HG02642 (cell line): ENCODE measurements at regions not wholly inside any gene's neighbourhood (a gene's known extent, or its start where the extent isn't known, plus 50 kb on each side); places are given as distances from the start of the nearest gene placed in this dataset.
"Not testable (repeated sequence)": the region's sequence is repeated elsewhere in the genome, so short reads cannot be mapped to it uniquely, and the experiment has no call there.

Experiments used
- ATAC-seq: cut with Tn5 transposase; IDR thresholded peaks from one replicate; pipeline ENCODE4 v1.9.1; 2021; ENCODE audit warnings: mild to moderate bottlenecking; ENCODE audit not compliant: unreplicated experiment, poor library complexity

DNA sequence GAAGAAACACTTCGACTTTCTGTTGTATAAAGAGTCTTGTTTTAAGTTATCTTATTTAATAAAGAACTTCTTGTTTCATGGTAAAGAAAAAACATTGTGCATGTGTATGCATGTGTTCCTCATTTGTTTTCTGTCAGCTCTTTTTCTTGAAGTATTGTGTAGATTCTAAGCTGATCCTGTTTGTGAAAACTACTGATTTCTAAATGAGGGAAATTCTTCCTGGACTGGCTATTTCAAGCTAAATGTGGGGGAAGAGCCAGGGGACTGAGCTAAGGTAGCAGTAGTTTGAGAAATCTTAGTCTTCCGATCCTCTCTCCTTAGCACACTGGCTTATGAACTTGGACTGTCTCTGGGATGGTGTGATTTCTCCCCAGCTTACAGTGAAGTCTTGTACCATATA is 56.4 kb upstream of the RBMS1 start:
- no peak for ATAC-seq

DNA sequence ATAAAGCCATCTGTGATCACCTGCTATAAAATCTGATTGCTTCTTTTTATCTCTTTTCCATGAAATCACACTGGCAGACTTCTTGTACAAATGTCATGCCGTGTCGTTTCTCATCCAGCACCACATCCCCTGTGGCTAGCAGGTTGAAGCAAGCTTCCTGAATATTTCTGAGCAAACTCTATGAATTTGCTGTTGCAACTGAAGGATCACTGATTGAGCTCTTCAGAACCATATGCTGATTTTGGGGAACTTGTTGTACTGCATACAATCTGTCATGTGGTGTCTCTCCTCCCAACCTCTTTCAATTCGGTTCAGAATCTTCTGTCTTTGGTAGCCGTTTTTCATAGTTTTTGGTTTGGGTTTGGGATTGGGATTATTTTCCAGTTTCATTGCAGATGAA is 57.7 kb upstream of the RBMS1 start:
- ATAC-seq, result no peak

DNA sequence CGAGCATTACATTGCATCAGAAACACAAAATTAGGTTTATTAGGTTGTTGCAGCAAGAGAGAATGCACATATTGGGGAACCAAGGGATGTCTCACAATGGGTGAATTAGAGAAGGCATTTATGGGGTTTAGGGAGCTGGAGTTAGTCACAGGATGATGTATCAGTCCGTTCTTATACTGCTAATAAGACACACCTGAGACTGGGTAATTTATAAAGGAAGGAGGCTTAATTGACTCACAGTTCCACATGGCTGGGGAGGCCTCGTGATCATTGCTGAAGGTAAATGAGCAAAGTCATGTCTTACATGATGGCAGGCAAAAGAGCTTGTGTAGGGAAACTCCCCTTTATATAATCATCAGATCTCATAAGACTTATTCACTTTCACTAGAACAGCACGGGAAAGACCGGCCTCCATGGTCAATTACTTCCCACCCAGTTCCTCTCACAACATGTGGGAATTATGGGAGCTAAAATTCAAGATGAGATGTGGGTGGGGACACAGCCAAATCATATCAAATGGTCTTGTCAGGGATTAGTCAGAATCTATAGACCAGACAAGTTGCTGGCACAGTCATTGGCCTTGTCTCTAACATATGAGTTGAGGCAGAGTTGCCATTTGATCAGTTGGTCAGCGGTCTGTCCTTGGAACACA is 61.9 kb upstream of the RBMS1 start:
- ATAC-seq, result no peak

DNA sequence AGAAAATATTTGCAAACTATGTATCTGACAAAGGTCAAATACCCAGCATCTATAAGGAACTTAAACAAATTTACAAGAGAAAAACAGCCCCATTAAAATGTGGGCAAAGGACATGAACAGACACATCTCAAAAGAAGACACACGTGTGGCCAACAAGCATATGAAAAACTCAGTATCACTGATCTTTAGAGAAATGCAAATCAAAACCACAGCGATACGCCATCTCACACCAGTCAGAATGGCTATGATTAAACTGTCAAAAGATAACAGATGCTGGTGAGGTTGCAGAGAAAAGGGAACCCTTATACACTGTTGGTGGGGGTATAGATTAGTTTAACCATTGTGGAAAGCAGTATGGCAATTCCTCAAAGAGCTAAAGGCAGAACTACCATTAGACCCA is 64.3 kb upstream of the RBMS1 start:
- ATAC-seq, result no peak

DNA sequence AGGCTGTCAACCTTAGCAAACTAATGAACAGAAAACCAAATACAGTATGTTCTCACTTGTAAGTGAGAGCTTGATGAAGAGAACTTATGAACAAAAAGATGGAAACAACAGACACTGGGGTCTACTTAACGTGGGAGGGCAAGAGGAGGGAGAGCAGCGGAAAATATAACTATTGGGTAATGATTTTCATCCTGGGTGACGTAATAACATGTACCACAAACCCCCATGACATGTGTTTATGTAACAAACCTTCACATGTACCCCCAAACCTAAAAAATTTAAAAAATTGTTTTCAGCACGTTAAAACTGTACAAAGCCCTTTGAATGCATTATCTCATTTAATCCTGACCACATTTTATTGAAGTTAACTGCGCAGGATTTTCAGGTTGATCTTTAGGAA is 64.9 kb upstream of the RBMS1 start:
- ATAC-seq, result no peak

DNA sequence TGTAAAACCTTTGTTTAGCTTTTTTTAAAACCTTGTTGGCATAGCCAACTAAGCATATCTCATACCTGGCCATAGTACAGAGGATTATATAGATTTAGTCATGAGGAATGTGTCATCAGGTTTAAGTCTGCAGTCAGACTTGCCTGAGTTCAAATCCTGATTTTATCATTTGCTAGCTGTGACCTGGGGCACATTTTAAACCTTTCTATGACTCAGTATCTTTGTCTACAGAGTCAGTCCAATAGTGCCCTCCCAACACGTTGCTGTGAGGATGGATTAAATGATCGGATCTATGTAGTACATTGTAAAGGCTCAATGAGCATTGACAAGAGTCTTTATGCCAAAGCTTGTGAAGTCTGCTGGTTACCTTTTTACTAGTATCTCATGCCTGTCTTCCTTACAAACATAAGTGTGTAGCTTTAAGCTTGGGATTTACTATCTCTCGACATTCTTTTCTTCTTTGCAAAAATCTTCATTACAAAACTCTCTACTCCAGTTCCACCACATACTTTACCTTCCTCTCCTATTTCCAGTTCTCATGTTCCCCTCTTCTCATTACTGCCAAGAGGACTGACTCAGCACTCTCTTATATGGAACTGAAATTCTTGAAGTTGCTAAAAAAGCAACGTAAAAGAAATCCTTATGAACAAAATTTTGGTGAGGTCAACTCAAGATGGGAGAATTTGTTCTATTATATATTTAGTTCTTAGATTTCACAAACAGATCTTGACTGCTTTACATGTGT is 68.1 kb upstream of the RBMS1 start:
- no peak for ATAC-seq

DNA sequence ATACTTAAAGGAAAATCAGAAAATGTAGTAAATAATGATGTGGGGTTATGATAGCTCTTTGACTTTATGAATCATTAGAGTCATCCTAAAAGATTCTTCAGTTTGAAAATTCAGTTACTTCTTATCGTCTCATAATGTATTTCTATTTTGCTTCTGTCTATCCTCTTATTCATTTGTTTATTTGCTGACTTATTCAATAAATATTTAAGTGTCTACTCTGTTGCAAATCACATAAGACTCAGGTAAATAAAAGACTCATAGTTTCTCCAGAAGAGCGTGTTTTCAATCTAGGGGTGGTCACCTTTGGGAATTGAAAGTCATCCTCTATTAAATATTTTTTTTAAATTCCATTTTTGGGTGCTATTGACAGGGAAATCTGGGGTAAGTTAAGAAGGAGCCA is 69.1 kb upstream of the RBMS1 start:
- ATAC-seq, result no peak

DNA sequence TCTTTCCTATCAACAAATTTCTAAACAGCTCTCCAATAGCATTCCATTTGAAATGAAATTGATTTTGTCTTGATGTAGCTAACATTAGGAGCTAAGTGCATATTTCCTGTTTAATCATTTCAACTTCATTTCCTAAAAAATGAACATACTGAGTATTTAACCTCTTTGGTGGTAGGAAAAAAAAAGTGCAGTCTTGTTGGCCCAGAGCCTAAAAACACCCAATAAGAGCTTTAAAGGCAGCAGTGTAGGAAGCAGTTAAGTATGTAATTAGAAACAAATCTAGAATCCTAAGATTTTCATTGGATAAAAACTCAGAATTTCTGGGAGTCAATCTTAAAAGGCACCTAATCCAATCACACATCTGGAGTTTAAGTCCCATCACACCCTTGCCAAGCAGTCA is 71.0 kb upstream of the RBMS1 start:
- ATAC-seq, result no peak

DNA sequence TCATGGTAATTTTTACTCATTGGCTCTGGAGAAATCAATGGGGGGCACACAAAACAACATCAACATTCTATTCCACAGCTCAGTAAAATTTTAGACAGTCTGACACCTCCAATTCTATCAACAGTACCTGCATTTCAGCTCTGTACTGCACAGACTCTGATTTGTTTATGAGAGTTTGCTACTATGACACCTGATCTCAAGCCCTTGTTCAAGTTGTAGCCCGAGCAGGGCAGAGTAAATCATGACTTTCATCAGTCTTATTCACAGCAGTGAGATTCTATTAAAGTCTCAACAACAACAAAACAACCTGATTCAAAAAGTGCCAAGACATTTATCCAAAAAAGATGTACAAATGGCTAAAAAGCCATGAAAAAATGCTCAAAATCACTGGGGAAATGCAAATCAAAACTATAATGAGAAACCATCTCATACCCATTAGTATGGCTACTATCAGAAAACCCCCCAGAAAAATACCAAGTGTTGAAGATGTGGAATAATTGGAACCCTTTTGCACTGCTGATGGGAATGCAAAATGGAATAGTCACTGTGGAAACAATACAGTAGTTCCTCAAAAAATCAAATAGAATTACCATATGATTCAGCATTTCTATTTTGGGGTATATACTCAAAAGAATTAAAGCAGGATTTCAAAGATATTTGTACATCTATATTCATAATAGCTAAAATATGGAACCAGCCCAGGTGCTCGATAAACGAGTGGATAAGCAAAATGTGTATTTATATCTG is 71.7 kb upstream of the RBMS1 start:
- no peak for ATAC-seq

DNA sequence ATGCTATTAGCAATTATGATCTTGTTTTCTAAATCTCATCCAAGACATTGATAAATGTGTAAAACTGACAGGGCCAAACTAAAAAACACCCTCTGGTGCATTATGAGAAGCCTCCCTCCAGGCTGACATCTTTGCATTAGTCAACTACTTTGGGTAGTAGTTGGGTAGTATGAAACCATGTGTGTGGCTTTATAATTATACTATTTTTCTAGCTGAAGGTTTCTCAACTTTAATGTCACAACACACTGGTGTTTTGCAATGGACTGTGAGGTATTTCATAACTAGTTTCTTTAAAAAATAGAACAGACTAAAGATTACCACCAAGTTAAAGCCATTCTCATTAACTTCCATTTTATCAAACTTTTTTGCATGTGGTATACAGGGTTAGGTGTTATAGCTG is 73.1 kb upstream of the RBMS1 start:
- no peak for ATAC-seq

DNA sequence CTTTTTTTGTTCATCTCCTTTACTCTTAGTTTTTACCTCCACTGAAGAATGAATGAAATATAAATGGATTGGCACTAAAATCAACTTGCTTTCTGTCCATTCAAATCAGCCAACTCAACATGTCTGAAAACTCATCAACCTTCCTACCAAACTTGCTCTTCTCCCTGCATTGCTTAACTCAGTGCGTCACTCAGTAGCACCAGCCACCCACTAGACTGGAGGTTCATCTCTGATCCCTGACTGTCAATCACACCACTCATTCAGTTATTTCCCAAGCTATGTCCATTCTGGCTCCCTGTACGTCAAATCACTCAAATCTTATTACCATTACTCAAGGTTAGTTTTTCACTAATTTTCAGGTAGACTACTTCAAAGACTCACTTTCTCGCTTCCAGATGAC is 75.2 kb upstream of the RBMS1 start:
- ATAC-seq, result no peak

DNA sequence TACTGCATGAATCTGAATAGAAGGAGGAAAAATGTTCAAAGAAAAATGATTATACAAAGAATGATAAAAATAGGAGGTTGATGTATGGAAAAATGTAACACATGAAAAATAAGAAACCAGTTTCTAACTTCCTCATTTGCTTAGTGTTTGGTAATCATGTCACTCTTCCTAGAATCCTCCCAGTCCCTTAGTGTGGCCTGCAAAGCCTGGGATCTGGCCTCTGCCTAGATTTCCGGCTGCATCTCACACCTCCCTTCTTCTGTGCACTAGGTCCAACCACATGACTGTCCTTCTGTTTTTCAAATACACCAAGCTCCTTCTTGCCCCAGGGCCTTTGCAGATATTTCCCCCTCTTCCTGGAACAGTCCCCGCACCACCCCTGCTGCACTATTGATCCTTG is 76.8 kb upstream of the RBMS1 start:
- no peak for ATAC-seq

DNA sequence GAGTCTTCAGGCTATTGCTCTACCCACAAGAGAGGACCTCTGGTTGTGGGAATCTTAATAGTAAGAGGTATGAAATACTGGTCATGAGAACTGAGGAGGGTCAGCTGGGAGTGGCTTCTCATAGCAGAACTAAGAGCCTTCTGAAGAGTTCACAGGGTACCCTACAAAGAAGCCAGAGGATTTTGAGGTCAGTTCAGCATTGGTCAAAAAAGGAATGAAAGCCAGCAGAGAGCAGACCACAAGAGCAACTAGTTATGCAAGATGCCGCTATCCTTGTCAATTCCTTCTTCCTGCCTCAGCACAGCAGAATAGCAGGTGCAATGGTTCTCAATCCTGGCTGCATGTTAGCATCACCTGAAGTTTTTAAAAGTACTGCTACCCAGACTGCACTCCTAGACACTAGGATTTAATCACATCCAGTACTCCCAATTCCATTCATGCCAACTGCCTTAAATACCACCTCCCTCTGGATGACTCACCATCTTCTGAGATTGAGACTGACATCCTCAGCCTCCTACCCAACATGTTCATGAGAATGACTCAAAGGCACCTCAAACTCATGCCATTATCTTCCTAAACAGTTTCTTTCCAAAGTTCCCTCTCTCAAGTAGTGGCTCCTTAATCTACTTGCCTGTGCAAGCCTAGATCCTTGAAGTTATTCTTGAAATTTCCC is 81.0 kb upstream of the RBMS1 start:
- no peak for ATAC-seq

DNA sequence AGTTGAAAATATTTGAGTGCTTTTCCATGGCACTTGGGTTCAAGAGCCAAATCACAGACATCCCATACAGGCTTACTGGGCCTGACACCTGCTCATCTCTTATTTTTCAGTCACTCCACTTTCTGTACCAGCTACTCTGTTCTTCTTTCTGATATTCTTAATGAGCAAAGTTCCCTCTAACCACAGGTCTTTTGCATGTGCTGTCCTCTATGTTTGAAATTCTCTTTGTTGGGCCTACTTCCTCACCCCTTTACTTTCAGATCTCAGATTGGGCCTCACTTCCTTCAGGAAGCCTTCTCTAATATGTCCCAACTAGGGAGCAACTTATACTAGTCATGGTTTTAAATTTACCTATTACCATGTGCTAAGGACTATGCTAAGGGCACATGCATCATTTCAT is 81.8 kb upstream of the RBMS1 start:
- peak; percentile 51 for ATAC-seq

DNA sequence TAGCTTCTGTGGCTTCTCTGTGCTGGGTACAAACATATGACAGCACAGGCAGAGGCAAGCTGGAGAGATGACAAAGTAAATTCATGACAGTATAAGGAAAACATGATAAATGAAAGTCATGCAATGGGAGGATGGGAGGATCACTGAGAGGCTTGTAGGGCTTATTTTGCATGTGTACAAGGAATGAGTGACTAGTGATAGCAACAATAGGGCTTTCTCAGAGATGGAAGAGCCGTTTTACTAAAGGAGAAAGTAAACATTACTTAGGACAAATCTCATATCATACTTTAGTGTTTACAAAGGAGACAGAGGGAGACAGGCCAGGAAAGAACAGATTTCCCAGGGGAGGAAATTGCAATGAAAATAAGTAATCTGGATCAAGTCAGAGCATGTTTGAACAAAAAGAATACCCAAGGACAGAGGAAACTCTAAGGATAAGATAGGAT is 82.5 kb upstream of the RBMS1 start:
- no peak for ATAC-seq

DNA sequence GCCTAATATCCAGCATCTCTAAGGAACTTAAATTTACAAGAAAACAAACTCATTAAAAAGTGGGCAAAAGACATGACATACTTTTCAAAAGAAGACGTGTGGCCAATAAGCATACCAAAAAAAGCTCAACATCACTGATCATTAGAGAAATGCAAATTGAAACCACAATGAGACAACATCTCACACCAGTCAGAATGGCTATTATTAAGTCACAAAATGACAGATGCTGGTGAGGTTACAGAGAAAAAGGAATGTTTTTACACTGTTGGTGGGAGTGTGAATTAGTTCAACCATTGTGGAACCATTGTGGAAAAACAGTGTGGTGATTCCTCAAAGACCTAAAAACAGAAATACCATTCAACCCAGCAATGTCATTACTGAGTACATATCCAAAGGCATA is 83.5 kb upstream of the RBMS1 start:
- ATAC-seq, result not testable (repeated sequence)

DNA sequence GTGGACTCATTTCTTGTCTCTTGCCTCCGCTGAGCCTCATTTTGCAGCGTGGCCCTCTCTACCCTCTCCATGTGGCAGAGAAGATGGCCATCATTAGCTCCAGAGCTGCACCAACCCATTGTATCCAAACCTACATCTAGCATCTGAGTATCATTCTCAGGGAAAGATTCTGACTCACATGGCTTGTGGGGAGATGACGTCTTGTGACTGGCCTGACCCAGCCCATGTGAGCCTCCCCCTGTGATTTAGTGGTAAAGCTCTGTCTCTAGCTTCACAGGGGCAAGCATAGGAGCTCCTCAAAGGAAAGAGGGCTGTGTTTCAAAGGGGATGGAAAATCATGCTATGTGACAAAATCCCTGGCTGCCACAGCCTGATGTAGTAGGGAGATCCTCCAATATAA is 87.4 kb upstream of the RBMS1 start:
- ATAC-seq, result no peak

DNA sequence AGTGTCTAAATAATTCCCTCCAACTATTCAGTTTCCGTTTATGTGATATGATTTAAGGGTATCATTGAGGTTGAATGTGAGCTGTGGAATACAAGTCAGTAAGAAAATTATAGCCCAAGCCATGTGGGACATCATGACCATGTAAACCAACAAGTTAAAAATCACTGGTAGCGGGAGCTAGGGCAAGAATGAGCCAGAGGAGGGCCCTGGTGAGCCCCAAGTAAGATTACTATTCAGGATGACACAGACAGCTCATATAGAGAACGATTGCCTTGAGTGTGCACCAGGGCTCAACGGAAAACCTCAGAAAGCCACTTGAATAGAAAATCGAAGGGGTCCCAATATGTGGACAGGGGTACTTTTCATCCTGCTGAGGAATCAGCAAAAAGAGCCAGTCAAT is 87.8 kb upstream of the RBMS1 start:
- ATAC-seq, result no peak

DNA sequence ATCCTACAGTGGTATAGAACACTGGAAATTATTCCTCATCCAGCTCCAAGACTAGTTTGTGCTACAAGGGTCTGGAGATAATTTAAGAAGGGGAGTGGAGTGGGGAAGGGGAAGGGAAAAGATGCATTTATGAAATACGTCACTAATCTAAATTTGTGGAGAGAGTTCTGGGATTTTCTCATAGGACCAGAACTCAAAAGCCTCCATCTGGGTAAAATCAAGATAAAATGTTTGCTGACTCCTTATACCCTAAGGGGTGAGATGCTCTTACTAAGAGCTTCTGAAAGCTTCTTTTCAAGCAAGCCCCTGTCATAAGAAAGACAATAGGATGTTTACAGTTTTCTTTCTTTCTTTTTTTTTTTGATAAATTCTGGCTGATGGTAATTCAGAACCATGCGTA is 88.5 kb upstream of the RBMS1 start:
- no peak for ATAC-seq

DNA sequence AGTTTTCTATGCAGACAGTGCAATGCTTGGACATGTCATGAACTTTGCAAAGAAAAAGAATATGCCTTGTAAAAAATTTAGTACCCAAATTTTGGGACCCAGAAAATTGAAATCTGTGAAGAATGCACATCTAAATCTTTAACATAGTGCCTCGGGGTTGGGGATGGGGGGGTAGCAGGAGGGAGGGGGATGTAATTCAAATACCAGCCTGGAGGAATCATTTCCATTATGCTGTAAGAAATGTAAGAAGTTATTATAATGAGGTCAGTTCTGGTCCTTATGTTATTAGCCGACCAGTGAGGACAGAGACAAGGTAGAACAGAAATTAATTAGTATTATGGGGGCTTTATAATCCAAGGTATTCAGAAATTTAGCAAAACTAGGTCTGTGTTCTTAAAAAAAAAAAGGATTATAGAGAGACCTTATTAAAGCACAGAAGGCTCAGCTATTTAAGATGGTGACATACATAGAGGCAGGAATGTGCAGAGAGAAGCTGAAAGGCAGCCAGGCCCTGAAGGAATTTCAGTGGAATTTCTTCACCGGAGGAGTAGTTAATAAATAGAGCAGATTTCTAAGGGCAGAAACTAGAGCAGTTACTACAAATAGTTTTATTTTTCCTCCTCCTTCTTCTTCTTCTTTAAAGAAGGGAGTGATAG is 89.0 kb upstream of the RBMS1 start:
- ATAC-seq, result no peak

DNA sequence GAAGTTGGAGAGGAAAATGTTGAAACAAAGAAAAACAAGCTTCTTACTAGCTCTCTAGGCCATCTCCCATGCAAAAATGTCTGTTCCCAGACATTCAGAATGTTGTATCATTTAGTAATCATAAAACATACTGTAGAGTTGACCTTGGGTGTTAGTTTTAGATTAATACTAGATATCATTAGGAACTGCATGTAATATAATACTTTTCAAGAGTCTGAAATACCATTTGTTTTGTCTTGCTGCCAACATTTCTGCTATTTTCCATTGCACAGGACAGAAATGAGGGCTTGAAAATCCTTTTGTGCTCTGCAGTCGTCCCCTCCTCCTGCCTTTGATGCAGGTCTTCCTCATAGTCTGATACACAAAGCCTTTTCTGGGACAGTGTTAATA is 89.5 kb upstream of the RBMS1 start:
- no peak for ATAC-seq
